Activated CD4-positive, alpha-beta T cell treated with anti-CD3 and anti-CD28 coated beads for 36 hours (primary cell): ENCODE measurements at regions not wholly inside any gene's neighbourhood (a gene's known extent, or its start where the extent isn't known, plus 50 kb on each side); places are given as distances from the start of the nearest gene placed in this dataset.

Experiments
- ATAC-seq: fragments of 200-7000 bp; cut with Tn5 transposase; one replicate; pipeline ENCODE4 v1.10.0; 2021; ENCODE audit warnings: mild to moderate bottlenecking, moderate library complexity
- CTCF ChIA-PET: fragments of 350-600 bp; sonication (Branson Sonifier 250); formaldehyde crosslinking; loops from one replicate; lab custom pipeline; 2021; ENCODE audit warnings: antibody characterized with exemption; lab: Charles Lee
- POLR2A ChIA-PET: fragments of 350-600 bp; sonication (Branson Sonifier 250); formaldehyde crosslinking; loops from one replicate; lab custom pipeline; 2021; ENCODE audit warnings: antibody characterized with exemption, inconsistent platforms; lab: Charles Lee
- DNase-seq: peaks from one replicate; pipeline ENCODE4 v3.0.0-alpha.2; 2020
- H3K27ac Mint-ChIP-seq: one replicate; pipeline ENCODE4 v1.8.0; 2021; ENCODE audit warnings: mixed read lengths
- H3K27me3 Mint-ChIP-seq: one replicate; pipeline ENCODE4 v1.8.0; 2021; ENCODE audit warnings: mixed read lengths
- H3K36me3 Mint-ChIP-seq: one replicate; pipeline ENCODE4 v1.8.0; 2021; ENCODE audit warnings: low read depth, mixed read lengths
- H3K4me1 Mint-ChIP-seq: one replicate; pipeline ENCODE4 v1.8.0; 2021; ENCODE audit warnings: mixed read lengths
- H3K4me3 Mint-ChIP-seq: one replicate; pipeline ENCODE4 v1.8.0; 2021; ENCODE audit warnings: mild to moderate bottlenecking, moderate library complexity, mixed read lengths
- H3K9me3 Mint-ChIP-seq: one replicate; pipeline ENCODE4 v1.8.0; 2021; ENCODE audit warnings: low read depth, mixed read lengths
- intact Hi-C, 2 experiments: fragments of 100-400 bp; cut with DNase I in 1 of 2; cut with micrococcal nuclease in 1 of 2; formaldehyde crosslinking; loops; one replicate each; pipeline versions ENCODE4 v1.14.2 to v1.15.1; 2022 to 2024; cut with DNase I, micrococcal nuclease

GRCh38 chr21:37967036-37967435 is 50.8 kb upstream of the KCNJ6 start:
- peaks cover 3% of the 10 kb centered on the region for H3K27me3 Mint-ChIP-seq
- no peaks in the 10 kb centered on the region for H3K9me3 Mint-ChIP-seq
- H3K36me3 Mint-ChIP-seq = no peaks in the 10 kb centered on the region
- ChIA-PET CTCF (no interaction called here), POLR2A (no interaction called here)
- intact Hi-C loops = no loop called here
- no peak overlapping the region for H3K27ac Mint-ChIP-seq
- H3K4me1 Mint-ChIP-seq = no peaks in the 10 kb centered on the region
- no peak for ATAC-seq
- no peak for DNase-seq
- H3K4me3 Mint-ChIP-seq = no peak overlapping the region

GRCh38 chr21:37968744-37969143 is 52.5 kb upstream of the KCNJ6 start:
- DNase-seq (no peak), ATAC-seq (no peak)
- CTCF ChIA-PET = interaction anchor here (0.8 kb wide), 1 partner anchor 9 kb away, joined by 3 read pairs; no protein-coding TSS in a partner anchor
- Mint-ChIP-seq H3K4me3 (no peak overlapping the region), H3K9me3 (no peaks in the 10 kb centered on the region), H3K27me3 (peaks cover 5% of the 10 kb centered on the region), H3K36me3 (no peaks in the 10 kb centered on the region), H3K27ac (no peak overlapping the region), H3K4me1 (no peaks in the 10 kb centered on the region)
- POLR2A ChIA-PET = no interaction called here
- intact Hi-C loops = no loop called here

- intact Hi-C loops = no loop called here
- Mint-ChIP-seq H3K4me3 (no peak overlapping the region), H3K9me3 (no peaks in the 10 kb centered on the region), H3K27ac (no peak overlapping the region), H3K4me1 (no peaks in the 10 kb centered on the region), H3K36me3 (no peaks in the 10 kb centered on the region), H3K27me3 (peaks cover 7% of the 10 kb centered on the region)
- DNase-seq (no peak), ATAC-seq (no peak)
- ChIA-PET POLR2A (no interaction called here), CTCF (interaction anchor here (0.6 kb wide), 1 partner anchor 217 kb away, joined by 3 read pairs; no protein-coding TSS in a partner anchor)
Observed at GRCh38 chr21:37970548-37970947, 54.3 kb upstream of the KCNJ6 start.

GRCh38 chr21:37971390-37971950 is 55.2 kb upstream of the KCNJ6 start:
- no peak for ATAC-seq
- H3K27me3 Mint-ChIP-seq = peaks cover 7% of the 10 kb centered on the region
- no peak for DNase-seq
- no peaks in the 10 kb centered on the region for H3K4me1 Mint-ChIP-seq
- H3K36me3 Mint-ChIP-seq = no peaks in the 10 kb centered on the region
- H3K9me3 Mint-ChIP-seq = no peaks in the 10 kb centered on the region
- CTCF ChIA-PET = no interaction called here
- POLR2A ChIA-PET = no interaction called here
- no peak overlapping the region for H3K4me3 Mint-ChIP-seq
- H3K27ac Mint-ChIP-seq = no peak overlapping the region
- intact Hi-C loops = no loop called here

- Mint-ChIP-seq H3K4me1 (no peaks in the 10 kb centered on the region), H3K27me3 (peaks cover 7% of the 10 kb centered on the region), H3K36me3 (no peaks in the 10 kb centered on the region), H3K9me3 (no peaks in the 10 kb centered on the region), H3K4me3 (no peak overlapping the region), H3K27ac (no peak overlapping the region)
- ChIA-PET CTCF (interaction anchor here (0.6 kb wide), 1 partner anchor 197 kb away, joined by 3 read pairs; no protein-coding TSS in a partner anchor), POLR2A (no interaction called here)
- intact Hi-C loops = no loop called here
- no peak for ATAC-seq
- DNase-seq = no peak
Observed at GRCh38 chr21:37974081-37974480, 57.8 kb upstream of the KCNJ6 start.

GRCh38 chr21:37982496-37983318 is 66.5 kb upstream of the KCNJ6 start:
- no peak overlapping the region for H3K4me3 Mint-ChIP-seq

GRCh38 chr21:37983336-37984095 is 67.3 kb upstream of the KCNJ6 start:
- Mint-ChIP-seq H3K36me3 (no peaks in the 10 kb centered on the region), H3K9me3 (no peaks in the 10 kb centered on the region), H3K27ac (no peak overlapping the region), H3K27me3 (peaks cover 19% of the 10 kb centered on the region), H3K4me1 (no peaks in the 10 kb centered on the region), H3K4me3 (no peak overlapping the region)
- ATAC-seq (no peak), DNase-seq (no peak)
- ChIA-PET CTCF (interaction anchor here (1.0 kb wide), 1 partner anchor 15 kb away, joined by 4 read pairs; no protein-coding TSS in a partner anchor), POLR2A (interaction anchor here (0.6 kb wide), 1 partner anchor 272 kb away, joined by 3 read pairs; no protein-coding TSS in a partner anchor)
- intact Hi-C loops = no loop called here

More at GRCh38 chr21:37982496-37983318, 66.5 kb upstream of the KCNJ6 start:
- Mint-ChIP-seq H3K4me1 (no peaks in the 10 kb centered on the region), H3K36me3 (no peaks in the 10 kb centered on the region), H3K27ac (no peak overlapping the region), H3K27me3 (peaks cover 19% of the 10 kb centered on the region), H3K9me3 (no peaks in the 10 kb centered on the region)
- POLR2A ChIA-PET = no interaction called here
- ATAC-seq = no peak
- intact Hi-C loops = no loop called here
- CTCF ChIA-PET = no interaction called here
- DNase-seq = no peak

- CTCF ChIA-PET = no interaction called here
- POLR2A ChIA-PET = no interaction called here
- Mint-ChIP-seq H3K36me3 (no peaks in the 10 kb centered on the region), H3K27ac (no peak overlapping the region), H3K27me3 (peaks cover 19% of the 10 kb centered on the region), H3K4me1 (no peaks in the 10 kb centered on the region), H3K4me3 (no peak overlapping the region), H3K9me3 (no peaks in the 10 kb centered on the region)
- no peak for ATAC-seq
- intact Hi-C loops = no loop called here
- DNase-seq = no peak
Observed at GRCh38 chr21:37984416-37984815, 68.2 kb upstream of the KCNJ6 start.

GRCh38 chr21:37986000-37986399 is 69.7 kb upstream of the KCNJ6 start:
- no peak for ATAC-seq
- Mint-ChIP-seq H3K27ac (no peak overlapping the region), H3K9me3 (no peaks in the 10 kb centered on the region), H3K4me3 (no peak overlapping the region), H3K4me1 (no peaks in the 10 kb centered on the region), H3K27me3 (peaks cover 24% of the 10 kb centered on the region), H3K36me3 (no peaks in the 10 kb centered on the region)
- ChIA-PET POLR2A (interaction anchor here (0.7 kb wide), 1 partner anchor 47 kb away, joined by 3 read pairs; no protein-coding TSS in a partner anchor), CTCF (interaction anchor here (0.7 kb wide), 1 partner anchor 219 kb away, joined by 3 read pairs; no protein-coding TSS in a partner anchor)
- DNase-seq = no peak
- intact Hi-C loops = no loop called here

GRCh38 chr21:37986751-37987399 is 70.6 kb upstream of the KCNJ6 start:
- Mint-ChIP-seq H3K27ac (no peak overlapping the region), H3K4me3 (no peak overlapping the region), H3K4me1 (no peaks in the 10 kb centered on the region), H3K36me3 (no peaks in the 10 kb centered on the region), H3K27me3 (peaks cover 28% of the 10 kb centered on the region), H3K9me3 (no peaks in the 10 kb centered on the region)
- ATAC-seq (no peak), DNase-seq (no peak)
- intact Hi-C loops = no loop called here
- ChIA-PET CTCF (interaction anchor here (0.7 kb wide), 1 partner anchor 220 kb away, joined by 3 read pairs; no protein-coding TSS in a partner anchor), POLR2A (no interaction called here)

GRCh38 chr21:37987668-37988067 is 71.4 kb upstream of the KCNJ6 start:
- ChIA-PET CTCF (no interaction called here), POLR2A (no interaction called here)
- no peak for ATAC-seq
- Mint-ChIP-seq H3K36me3 (no peaks in the 10 kb centered on the region), H3K27ac (no peak overlapping the region), H3K27me3 (peaks cover 26% of the 10 kb centered on the region), H3K4me1 (no peaks in the 10 kb centered on the region), H3K9me3 (no peaks in the 10 kb centered on the region), H3K4me3 (no peak overlapping the region)
- DNase-seq = no peak
- intact Hi-C loops = no loop called here
